ENCODE measurements at regions not wholly inside any gene's neighbourhood (a gene's known extent, or its start where the extent isn't known, plus 50 kb on each side); places are given as distances from the start of the nearest gene placed in this dataset.

GRCh38 chr3:72437661-72438406 lies 410.4 kb downstream of the SHQ1 start:
- DNase-seq (ENCODE audit: low read depth) = peak; percentile 9

- DNase-seq (ENCODE audit: low read depth) = no peak
These were observed 411.2 kb downstream of the SHQ1 start for GRCh38 chr3:72436863-72437592.

DNA sequence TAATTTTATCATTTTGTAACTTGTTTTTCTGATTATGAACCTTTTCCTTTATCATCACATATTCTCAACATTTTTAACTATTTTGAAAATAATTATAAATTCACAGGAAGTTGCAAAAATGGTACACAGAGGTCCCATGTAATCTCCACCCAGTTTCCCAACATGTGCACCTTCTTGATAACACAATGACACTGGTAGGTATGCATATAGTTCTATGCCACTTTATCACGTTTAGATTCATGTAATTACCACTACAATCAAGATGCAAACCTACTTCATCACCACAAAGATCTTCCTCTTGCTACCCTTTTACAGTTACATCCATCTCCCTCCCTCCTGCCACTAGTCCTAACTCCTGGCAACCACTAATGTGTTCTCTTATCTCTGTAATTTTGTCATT lies 413.9 kb downstream of the SHQ1 start:
- DNase-seq (ENCODE audit: low read depth) = no peak

- no peak for DNase-seq (ENCODE audit: low read depth)
These were observed 416.0 kb downstream of the SHQ1 start for GRCh38 chr3:72432246-72432645.

DNA sequence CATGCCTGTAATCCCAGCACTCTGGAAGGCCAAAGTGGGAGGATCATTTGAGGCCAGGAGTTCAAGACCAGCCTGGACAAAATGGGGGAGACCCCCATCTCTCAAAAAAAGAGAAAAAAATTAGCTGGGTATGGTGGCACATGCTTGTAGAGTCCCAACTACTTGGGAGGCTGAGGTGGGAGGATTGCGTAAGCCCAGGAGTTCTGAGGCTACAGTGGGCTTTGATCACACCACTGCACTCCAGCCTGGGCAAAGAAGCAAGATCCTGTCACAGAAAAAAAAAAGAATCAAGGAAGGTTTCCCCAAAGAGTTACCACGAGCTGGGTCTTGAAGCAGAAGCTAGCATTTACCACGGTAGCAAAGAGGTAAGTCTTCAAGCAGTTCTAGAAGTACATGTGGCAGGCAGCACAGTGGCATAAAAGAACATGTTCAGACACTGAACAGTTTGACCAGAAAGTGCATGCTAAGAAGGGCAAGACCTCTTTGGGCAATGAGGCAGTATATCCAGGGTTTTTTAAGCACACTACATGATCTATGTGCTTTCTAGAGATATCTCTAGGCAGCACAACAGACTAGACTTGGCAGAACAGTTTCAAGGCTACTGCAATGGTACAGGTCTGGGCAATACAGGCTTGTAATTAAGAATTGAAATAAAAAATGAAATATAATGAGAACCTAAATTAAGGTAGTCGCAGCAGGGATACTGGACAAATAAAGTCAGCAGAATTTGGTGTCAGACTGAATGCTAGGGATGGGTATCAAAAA lies 418.5 kb downstream of the SHQ1 start:
- no peak for DNase-seq (ENCODE audit: low read depth)

DNA sequence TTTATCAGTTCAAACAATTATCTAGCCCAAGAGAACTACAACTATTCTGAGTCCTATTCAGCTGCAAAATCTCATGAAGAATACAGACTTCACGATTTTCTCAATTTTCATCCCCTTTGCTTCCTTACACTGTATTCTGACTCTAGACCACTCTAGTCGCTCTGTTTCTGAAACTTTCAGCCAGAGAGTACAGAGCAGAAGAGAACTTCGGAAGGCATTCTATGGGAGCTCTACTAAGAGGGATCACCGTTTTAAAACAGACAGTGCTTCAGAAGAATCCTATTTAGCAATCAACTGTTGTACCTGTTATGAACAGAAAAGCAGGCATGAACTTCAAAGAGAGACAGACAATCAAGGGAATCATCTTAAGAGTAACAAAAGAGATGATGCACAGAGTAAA lies 419.4 kb downstream of the SHQ1 start:
- no peak for DNase-seq (ENCODE audit: low read depth)

DNA sequence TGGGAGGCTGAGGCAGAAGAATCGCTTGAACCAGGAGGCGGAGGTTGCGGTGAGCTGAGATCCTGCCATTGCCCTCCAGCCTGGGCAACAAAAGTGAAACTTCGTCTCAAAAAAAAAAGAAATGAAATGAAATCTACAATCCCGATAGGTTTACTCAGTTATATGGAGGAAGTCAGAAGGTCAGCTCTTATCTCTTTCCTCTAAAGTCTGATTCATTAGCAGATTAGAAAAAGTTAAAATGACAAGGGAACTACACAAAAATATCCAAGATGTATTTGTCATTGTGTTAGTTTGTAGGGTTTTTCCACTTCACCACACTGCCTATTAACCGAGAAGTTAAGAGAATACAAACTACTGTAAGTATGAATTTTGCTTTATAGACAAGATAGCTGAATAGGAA lies 420.6 kb downstream of the SHQ1 start:
- DNase-seq (ENCODE audit: low read depth) = no peak

DNA sequence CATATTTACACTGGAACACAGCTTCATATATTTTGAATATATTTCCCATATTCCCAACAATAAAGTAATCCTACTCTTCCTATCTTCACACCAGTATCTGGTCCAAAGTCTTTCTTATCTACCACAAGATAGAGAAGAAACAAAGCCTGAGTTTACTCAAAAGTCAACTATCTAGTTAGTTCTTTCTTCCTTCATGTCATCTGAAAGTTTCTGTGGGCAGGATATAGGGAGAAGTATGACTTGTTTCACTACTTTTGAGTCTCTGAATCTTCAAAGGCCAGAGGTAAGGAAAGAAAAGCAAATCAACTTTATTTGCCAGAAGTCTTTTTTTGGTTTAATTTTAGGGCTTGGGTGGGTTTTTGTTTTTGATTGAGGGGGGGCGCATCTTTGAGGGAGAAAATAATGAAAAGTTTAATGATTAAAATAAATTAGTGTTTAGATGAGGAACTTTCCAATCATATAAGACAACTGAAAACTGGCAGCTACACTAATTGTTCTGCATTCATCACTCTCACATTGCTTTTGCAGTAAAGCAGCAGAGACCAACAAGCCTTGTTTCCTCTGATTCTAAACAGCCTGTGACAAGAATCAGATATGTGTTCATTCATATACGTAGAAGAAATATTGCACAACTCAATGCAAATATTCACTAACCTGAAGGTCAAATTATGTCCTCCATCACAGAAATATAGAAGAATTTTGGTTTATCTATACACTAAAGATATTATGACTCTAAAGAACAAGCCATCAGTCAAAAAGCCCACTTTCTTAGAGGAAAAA lies 421.4 kb downstream of the SHQ1 start:
- DNase-seq (ENCODE audit: low read depth) = no peak

DNA sequence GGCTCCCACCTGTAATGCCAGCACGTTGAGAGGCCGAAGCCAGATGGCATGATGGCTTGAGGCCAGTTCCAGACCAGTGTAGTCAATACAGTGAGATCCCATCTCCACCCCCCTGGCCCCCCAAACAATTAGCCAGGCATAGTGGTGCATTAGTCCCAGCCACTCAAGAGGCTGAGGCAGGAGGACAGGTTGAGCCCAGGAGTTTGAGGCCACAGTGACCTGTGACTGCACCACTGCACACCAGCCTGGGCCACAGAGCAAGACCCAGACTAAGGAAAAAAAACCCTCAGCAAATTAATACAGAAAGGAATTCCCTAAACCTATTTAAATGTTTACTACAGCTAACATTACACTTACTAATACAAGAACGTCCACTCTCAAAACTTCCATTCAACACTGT lies 424.6 kb downstream of the SHQ1 start:
- DNase-seq (ENCODE audit: low read depth) = no peak

GRCh38 chr3:72421786-72422185 lies 426.5 kb downstream of the SHQ1 start:
- DNase-seq (ENCODE audit: low read depth) = no peak

- DNase-seq (ENCODE audit: low read depth) = no peak
These were observed 427.1 kb downstream of the SHQ1 start for GRCh38 chr3:72421126-72421525.

GRCh38 chr3:72418856-72419255 lies 429.4 kb downstream of the SHQ1 start:
- no peak for DNase-seq (ENCODE audit: low read depth)

DNA sequence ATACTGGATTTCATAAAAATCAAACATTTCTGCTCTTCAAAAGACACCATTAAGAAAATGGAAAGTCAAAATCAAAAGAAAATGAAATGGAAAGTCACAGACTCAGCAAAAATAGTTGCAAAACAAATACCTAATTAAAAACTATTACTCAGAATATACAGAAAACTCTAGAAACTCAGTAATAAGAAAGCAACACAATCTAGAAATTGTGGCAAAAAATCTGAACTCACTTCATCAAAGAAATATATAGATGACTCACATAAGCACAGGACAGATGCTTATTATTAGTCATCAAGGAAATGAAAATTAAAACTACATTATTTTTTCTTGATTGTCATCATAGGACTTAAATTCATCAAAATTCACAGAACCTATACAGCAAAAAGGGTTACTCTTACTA lies 430.0 kb downstream of the SHQ1 start:
- no peak for DNase-seq (ENCODE audit: low read depth)

DNA sequence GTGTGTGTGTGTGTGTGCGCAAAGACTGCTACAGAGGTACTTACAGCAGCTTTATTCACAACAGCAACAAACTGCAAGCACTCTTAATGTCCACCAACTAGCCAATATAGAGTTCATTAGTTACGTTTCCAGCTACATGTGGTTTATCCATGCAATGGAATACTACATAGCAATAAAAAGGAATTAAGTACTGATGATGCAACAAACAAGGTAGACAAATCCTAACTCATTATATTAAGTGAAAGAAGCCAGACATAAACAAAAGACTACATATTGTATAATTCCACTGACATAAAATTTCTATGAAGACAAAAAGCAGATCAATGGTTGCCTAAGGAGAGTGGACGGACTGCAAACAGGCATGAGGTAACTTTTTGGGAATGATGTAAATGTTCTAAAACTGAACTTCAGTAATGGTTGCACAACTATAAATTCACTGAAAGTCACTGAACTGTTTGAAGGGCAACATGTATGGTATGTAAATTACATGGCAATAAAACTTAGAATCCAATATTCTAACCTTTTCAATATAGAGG lies 433.7 kb downstream of the SHQ1 start:
- DNase-seq (ENCODE audit: low read depth) = no peak

DNA sequence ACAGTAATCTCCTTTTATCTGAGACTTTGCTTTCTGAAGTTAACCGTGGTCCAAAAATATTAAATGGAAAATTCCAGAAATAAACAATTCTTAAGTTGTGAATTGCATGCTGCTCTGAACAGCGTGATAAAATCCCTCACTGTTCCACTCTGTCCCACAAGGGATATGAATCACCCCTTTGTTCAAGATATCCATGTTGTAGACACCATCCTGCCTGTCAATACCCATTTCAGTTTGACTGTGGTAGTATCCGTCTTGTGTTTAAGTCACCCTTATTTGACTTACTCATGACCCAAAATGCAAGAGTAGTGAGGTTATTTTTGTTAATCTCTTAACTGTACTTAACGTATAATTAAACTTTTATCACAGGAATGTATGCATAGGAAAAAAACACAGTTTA lies 435.0 kb downstream of the SHQ1 start:
- peak; percentile 22 for DNase-seq (ENCODE audit: low read depth)

GRCh38 chr3:72412340-72412956 lies 435.8 kb downstream of the SHQ1 start:
- no peak for DNase-seq (ENCODE audit: low read depth)

- no peak for DNase-seq (ENCODE audit: low read depth)
These were observed 436.4 kb downstream of the SHQ1 start for GRCh38 chr3:72411843-72412242.

- DNase-seq (ENCODE audit: low read depth) = no peak
These were observed 437.1 kb downstream of the SHQ1 start for GRCh38 chr3:72411126-72411525.

DNA sequence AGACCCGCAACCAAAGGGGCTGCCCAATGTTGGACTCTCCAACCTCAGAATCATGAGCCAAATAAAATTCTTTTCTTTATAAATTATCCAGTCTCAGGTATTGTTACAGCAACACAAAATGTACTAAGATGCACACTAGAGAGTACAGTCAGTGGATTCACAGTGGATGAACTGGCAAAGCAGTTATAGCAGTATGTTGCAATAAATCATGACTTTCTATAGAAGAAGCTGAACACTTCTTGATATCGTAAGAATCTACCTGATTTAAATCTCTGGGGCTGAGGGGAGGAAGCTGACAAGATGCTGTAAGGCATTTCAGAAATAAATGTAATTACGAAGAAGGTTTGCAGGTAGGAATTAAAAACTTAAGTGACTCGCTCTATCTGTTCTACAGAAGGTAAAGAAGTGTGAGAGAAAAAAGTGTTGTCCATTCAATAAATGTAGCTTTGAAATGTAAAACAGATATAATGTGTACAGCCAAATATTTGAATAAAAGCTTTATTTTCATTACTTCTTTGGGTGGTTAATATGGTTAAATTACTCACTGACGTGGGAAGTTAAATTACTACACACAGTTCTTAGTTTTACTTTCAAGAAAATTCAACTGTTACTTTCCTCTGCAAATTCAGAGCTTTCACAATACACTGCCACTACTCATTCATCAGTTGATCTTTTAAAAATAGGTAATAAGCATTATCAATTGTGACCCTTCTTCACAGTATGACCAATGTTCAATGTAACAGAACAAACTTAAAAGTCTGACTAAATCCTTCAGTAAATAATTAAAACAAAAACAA lies 439.1 kb downstream of the SHQ1 start:
- DNase-seq (ENCODE audit: low read depth) = no peak

DNA sequence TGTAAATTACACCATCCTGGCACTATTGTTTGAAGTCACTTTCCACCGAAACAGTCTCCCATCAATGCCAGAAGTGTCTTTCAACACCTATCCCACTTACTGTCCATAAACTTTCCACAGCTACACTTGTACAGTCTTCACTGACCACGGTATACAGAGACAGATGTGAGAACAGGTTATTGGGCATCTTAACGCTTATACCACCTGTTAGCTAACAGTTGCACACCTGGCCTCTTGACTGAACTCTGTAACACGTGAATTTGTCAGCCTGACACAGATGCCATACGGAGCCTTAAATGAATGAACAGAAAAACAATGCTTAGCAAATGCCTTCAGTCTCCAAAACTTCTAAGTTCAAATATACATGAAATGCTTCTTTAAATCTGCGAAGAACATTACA lies 440.5 kb downstream of the SHQ1 start:
- no peak for DNase-seq (ENCODE audit: low read depth)
